Activated naive CD8-positive, alpha-beta T cell treated with anti-CD3 and anti-CD28 coated beads for 36 hours (primary cell): ENCODE measurements at regions not wholly inside any gene's neighbourhood (a gene's known extent, or its start where the extent isn't known, plus 50 kb on each side); places are given as distances from the start of the nearest gene placed in this dataset.
"Not testable (repeated sequence)": the region's sequence is repeated elsewhere in the genome, so short reads cannot be mapped to it uniquely, and the experiment has no call there.

Experiments
- DNase-seq: peaks from one replicate; pipeline ENCODE4 v3.0.0; 2021
- H3K27ac Mint-ChIP-seq: one replicate; pipeline ENCODE4 v1.8.0; 2022; ENCODE audit warnings: mild to moderate bottlenecking, moderate library complexity, mixed read lengths
- H3K27me3 Mint-ChIP-seq: one replicate; pipeline ENCODE4 v1.8.0; 2022; ENCODE audit warnings: mild to moderate bottlenecking, mixed read lengths
- H3K36me3 Mint-ChIP-seq: one replicate; pipeline ENCODE4 v1.8.0; 2021; ENCODE audit warnings: mild to moderate bottlenecking, mixed read lengths
- H3K4me1 Mint-ChIP-seq: one replicate; pipeline ENCODE4 v1.8.0; 2021; ENCODE audit warnings: mixed read lengths
- H3K4me3 Mint-ChIP-seq: one replicate; pipeline ENCODE4 v1.8.0; 2022; ENCODE audit warnings: mild to moderate bottlenecking, moderate library complexity, mixed read lengths
- H3K9me3 Mint-ChIP-seq: one replicate; pipeline ENCODE4 v1.8.0; 2022; ENCODE audit warnings: mixed read lengths

- H3K36me3 Mint-ChIP-seq, DNase-seq, H3K27ac Mint-ChIP-seq, H3K4me3 Mint-ChIP-seq, H3K27me3 Mint-ChIP-seq, H3K4me1 Mint-ChIP-seq, H3K9me3 Mint-ChIP-seq: not testable (repeated sequence)
Measured at GRCh38 chr1:199626228-199626627, 401.3 kb upstream of the NR5A2 start.

- Mint-ChIP-seq H3K4me3 (no peak overlapping the region), H3K4me1 (peaks cover 4% of the 10 kb centered on the region), H3K27me3 (peaks cover 17% of the 10 kb centered on the region), H3K36me3 (peaks cover 4% of the 10 kb centered on the region), H3K9me3 (peaks cover 2% of the 10 kb centered on the region), H3K27ac (no peak overlapping the region)
- DNase-seq = no peak
Measured at GRCh38 chr1:199629624-199630023, 397.9 kb upstream of the NR5A2 start.

DNA sequence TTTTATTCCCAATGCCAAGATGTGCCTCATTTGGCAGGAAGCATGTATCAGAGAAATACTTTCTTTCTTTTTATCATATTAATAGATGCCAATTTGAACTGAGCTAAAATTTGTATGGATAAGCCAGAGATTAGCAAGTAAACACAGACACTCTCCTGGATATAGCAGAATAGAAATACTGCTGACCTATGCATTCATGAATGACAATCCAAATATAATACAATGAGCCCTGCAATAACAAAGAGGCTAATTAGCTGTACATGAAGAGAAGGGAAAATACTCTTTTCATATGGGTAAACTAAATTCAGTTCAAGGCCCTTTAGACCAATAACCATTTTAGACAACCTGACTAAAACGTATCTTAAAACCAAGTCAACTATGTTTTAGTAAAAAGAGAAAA, 388.1 kb upstream of the NR5A2 start:
- no peak overlapping the region for H3K4me3 Mint-ChIP-seq
- no peak for DNase-seq

DNA sequence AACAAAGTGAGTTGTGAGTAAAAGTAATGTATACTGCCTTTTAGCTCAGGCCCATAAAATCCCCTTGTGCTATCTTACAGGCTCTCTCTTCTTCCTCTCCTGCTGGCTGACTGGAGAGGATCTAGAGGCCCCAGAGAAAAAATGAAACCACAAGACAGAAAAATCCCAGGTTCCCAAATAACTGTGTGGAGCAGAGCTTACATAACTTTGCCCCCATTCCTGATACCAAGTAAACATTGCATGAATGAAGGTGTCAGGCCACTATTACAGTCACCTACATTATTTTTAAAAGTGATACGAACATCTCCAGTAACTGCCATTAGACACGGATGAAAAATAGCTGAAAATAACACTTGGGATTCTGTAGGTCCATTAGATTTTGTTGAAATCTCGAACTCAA, 386.0 kb upstream of the NR5A2 start:
- H3K4me3 Mint-ChIP-seq = no peak overlapping the region
- H3K4me1 Mint-ChIP-seq = no peaks in the 10 kb centered on the region
- peaks cover 10% of the 10 kb centered on the region for H3K27me3 Mint-ChIP-seq
- no peaks in the 10 kb centered on the region for H3K36me3 Mint-ChIP-seq
- peaks cover 1% of the 10 kb centered on the region for H3K9me3 Mint-ChIP-seq
- H3K27ac Mint-ChIP-seq = no peak overlapping the region
- no peak for DNase-seq

More for the DNA sequence above, 388.1 kb upstream of the NR5A2 start:
- no peak overlapping the region for H3K27ac Mint-ChIP-seq
- no peaks in the 10 kb centered on the region for H3K4me1 Mint-ChIP-seq
- H3K36me3 Mint-ChIP-seq = no peaks in the 10 kb centered on the region
- peaks cover 12% of the 10 kb centered on the region for H3K9me3 Mint-ChIP-seq
- peaks cover 6% of the 10 kb centered on the region for H3K27me3 Mint-ChIP-seq

GRCh38 chr1:199644912-199645311, 382.6 kb upstream of the NR5A2 start:
- no peak for DNase-seq
- Mint-ChIP-seq H3K9me3 (peaks cover 6% of the 10 kb centered on the region), H3K27ac (no peak overlapping the region), H3K4me3 (no peak overlapping the region), H3K4me1 (no peaks in the 10 kb centered on the region), H3K36me3 (peaks cover 2% of the 10 kb centered on the region), H3K27me3 (peaks cover 15% of the 10 kb centered on the region)

- DNase-seq = no peak
- Mint-ChIP-seq H3K27me3 (peaks cover 25% of the 10 kb centered on the region), H3K36me3 (peaks cover 2% of the 10 kb centered on the region), H3K4me3 (no peak overlapping the region), H3K27ac (no peak overlapping the region), H3K9me3 (peaks cover 7% of the 10 kb centered on the region), H3K4me1 (no peaks in the 10 kb centered on the region)
Measured at GRCh38 chr1:199646761-199647160, 380.7 kb upstream of the NR5A2 start.

- Mint-ChIP-seq H3K4me3 (no peak overlapping the region), H3K4me1 (no peaks in the 10 kb centered on the region), H3K27ac (no peak overlapping the region), H3K9me3 (peaks cover 1% of the 10 kb centered on the region), H3K27me3 (peaks cover 27% of the 10 kb centered on the region), H3K36me3 (no peaks in the 10 kb centered on the region)
- DNase-seq = no peak
Measured at GRCh38 chr1:199657449-199657848, 370.1 kb upstream of the NR5A2 start.

- H3K27me3 Mint-ChIP-seq = peaks cover 27% of the 10 kb centered on the region
- H3K9me3 Mint-ChIP-seq = no peaks in the 10 kb centered on the region
- no peaks in the 10 kb centered on the region for H3K36me3 Mint-ChIP-seq
- no peak overlapping the region for H3K27ac Mint-ChIP-seq
- H3K4me1 Mint-ChIP-seq = no peaks in the 10 kb centered on the region
- H3K4me3 Mint-ChIP-seq = no peak overlapping the region
- DNase-seq = no peak
Measured at GRCh38 chr1:199660071-199660470, 367.4 kb upstream of the NR5A2 start.

DNA sequence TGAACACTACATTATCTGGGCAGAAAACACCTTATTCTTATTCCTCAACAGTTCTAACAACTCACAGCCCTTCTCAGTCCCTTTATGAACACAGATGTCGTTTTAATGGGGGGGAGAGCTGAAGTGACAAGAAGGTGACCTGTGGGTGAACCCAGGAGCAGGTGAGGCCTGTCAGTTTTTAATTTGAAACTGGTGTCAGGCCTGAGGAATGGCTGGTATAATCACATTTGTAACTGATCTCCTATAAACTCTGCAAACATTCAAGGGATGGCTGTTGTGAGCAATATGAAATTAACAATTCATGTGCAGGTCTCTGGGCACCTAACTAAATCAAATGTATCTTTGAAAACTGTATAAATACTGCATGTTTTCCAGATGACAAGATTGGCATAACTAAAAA, 362.1 kb upstream of the NR5A2 start:
- Mint-ChIP-seq H3K4me1 (no peaks in the 10 kb centered on the region), H3K27ac (no peak overlapping the region), H3K36me3 (no peaks in the 10 kb centered on the region), H3K27me3 (peaks cover 7% of the 10 kb centered on the region), H3K9me3 (no peaks in the 10 kb centered on the region), H3K4me3 (no peak overlapping the region)
- no peak for DNase-seq

DNA sequence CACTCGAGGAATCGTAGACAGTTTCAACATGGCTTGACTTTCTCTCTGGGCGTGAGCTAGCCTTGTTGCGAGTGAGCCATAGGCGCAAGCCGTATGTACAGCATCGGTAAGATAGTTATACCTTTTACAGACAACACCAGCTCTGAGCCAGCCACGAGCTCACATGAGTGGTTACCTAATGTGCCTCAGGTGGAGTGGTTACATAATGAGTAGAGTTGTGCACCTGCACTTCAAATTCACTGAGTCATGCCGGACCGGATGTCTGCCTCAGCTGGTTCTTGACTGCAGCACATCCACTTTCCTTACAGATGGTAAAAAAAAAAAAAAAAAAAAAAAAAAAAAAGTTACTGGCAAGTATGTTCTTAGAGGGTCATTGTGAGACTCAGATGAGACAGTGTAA, 360.4 kb upstream of the NR5A2 start:
- Mint-ChIP-seq H3K4me3 (no peak overlapping the region), H3K36me3 (no peaks in the 10 kb centered on the region), H3K27ac (no peak overlapping the region), H3K4me1 (no peaks in the 10 kb centered on the region), H3K9me3 (no peaks in the 10 kb centered on the region), H3K27me3 (peaks cover 7% of the 10 kb centered on the region)
- DNase-seq = no peak

DNA sequence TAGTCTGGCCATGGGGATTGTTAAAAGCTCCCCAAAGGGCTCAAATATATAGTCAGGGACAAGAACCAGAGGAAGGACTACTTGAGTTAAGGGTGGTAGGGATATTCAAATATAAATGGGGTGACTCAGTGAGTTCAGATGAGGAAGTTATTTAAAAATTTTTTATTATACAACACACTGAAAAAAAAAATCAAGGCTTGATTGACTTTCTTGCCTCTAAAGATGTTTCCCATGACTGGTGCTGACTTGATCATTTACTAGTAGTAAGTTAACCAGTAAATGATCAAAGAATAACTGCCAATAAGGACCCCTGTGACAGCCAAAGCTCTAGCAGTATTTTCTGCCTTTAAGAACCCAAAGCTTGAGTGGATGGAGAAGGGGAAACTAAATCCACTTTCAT, 357.6 kb upstream of the NR5A2 start:
- H3K27ac Mint-ChIP-seq = no peak overlapping the region
- DNase-seq = no peak
- H3K9me3 Mint-ChIP-seq = no peaks in the 10 kb centered on the region
- H3K27me3 Mint-ChIP-seq = peaks cover 16% of the 10 kb centered on the region
- H3K36me3 Mint-ChIP-seq = no peaks in the 10 kb centered on the region
- no peak overlapping the region for H3K4me3 Mint-ChIP-seq
- H3K4me1 Mint-ChIP-seq = no peaks in the 10 kb centered on the region

DNA sequence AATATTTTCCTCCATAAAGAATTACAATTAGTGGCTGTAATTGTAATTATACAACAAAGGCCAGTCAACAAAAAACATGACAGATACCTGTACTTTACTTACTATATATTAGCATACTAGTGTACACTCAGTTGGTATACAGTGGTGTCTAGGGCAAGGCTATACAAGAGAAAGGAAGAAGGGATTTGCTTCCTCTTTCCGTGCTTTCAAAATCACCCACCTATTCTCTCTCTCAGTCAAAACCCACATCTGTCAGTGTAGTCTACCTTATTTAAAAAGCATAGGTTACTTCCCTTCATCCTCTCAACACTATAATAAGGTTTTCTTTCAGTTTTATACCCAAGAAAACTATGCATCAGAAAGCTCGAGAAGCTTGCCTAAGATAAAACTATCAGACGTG, 355.8 kb upstream of the NR5A2 start:
- DNase-seq = no peak
- H3K27me3 Mint-ChIP-seq = peaks cover 16% of the 10 kb centered on the region
- H3K27ac Mint-ChIP-seq = no peak overlapping the region
- no peak overlapping the region for H3K4me3 Mint-ChIP-seq
- H3K4me1 Mint-ChIP-seq = no peaks in the 10 kb centered on the region
- H3K36me3 Mint-ChIP-seq = no peaks in the 10 kb centered on the region
- no peaks in the 10 kb centered on the region for H3K9me3 Mint-ChIP-seq

DNA sequence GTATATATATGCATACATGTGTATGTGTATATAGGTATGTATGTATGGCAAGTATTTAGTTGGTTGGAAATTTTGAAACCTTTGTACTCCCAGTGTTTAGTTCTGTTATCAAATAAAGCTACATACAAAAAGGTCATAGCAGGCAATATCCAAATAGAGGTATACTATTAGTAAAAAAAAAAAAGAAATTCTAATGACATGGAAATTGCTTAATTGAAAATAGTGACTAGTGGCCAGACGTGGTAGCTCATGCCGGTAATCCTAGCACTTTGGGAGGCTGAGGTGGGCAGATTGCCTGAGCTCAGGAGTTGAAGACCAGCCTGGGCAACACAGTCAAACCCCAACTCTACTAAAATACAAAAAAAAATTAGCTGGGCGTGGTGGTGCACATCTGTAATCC, 351.6 kb upstream of the NR5A2 start:
- H3K36me3 Mint-ChIP-seq = no peaks in the 10 kb centered on the region
- peaks cover 14% of the 10 kb centered on the region for H3K27me3 Mint-ChIP-seq
- no peaks in the 10 kb centered on the region for H3K9me3 Mint-ChIP-seq
- H3K4me1 Mint-ChIP-seq = no peaks in the 10 kb centered on the region
- H3K27ac Mint-ChIP-seq = no peak overlapping the region
- DNase-seq = no peak
- H3K4me3 Mint-ChIP-seq = no peak overlapping the region

GRCh38 chr1:199678771-199679170, 348.7 kb upstream of the NR5A2 start:
- no peak for DNase-seq
- Mint-ChIP-seq H3K27me3 (peaks cover 6% of the 10 kb centered on the region), H3K4me3 (no peak overlapping the region), H3K27ac (no peak overlapping the region), H3K4me1 (no peaks in the 10 kb centered on the region), H3K36me3 (no peaks in the 10 kb centered on the region), H3K9me3 (no peaks in the 10 kb centered on the region)

DNA sequence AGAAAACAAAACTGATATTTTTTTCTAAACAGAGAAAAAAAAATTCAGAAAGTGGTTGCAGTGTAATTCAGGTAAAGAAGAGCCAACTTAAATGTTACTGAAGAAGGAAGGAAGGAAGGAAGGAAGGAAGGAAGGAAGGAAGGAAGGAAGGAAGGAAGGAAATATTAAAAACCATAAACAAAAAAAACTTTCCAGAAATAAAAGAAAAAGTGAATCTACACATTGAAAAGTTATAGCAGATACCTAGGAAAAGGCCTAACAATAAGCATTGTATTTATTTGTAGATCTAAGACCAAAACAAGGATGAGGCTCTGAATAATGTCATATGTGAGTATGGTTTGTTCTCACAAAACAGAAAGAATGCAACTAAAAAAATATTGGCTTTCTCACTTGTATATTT, 345.4 kb upstream of the NR5A2 start:
- no peaks in the 10 kb centered on the region for H3K36me3 Mint-ChIP-seq
- H3K4me3 Mint-ChIP-seq = no peak overlapping the region
- peaks cover 11% of the 10 kb centered on the region for H3K27me3 Mint-ChIP-seq

DNA sequence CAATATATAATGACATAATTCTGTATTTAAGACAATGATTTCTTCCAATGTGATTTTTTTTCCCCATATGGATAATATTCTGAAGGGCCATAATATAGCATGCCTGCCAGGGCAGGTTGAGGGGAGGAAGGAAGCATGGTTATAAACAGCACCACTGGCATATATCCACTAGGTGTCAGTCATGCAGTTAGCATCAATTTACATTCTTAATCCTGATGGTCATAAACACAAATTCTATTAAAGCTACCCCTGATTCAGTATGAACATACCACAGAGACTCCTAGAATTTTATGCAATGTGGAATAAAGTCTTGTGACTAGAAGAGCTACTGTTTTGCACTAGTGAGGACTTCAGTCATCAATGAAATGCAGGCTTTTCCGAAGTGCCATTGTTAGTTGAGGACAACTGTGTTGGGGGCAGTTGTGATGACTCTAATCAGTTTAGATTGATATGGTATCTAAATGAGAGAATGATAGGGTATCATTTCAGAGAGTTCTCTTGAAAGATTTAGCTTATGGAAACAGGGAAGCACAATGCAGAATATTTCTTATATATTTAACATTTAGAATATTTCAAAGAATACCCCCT, 342.7 kb upstream of the NR5A2 start:
- Mint-ChIP-seq H3K9me3 (no peaks in the 10 kb centered on the region), H3K4me3 (no peak overlapping the region), H3K27ac (no peak overlapping the region), H3K36me3 (no peaks in the 10 kb centered on the region), H3K27me3 (peaks cover 18% of the 10 kb centered on the region), H3K4me1 (no peaks in the 10 kb centered on the region)
- DNase-seq = peak; percentile 1

More for the DNA sequence above, 345.4 kb upstream of the NR5A2 start:
- no peak for DNase-seq
- Mint-ChIP-seq H3K27ac (no peak overlapping the region), H3K9me3 (no peaks in the 10 kb centered on the region), H3K4me1 (no peaks in the 10 kb centered on the region)

GRCh38 chr1:199685369-199685768, 342.1 kb upstream of the NR5A2 start:
- no peak for DNase-seq
- no peak overlapping the region for H3K4me3 Mint-ChIP-seq
- H3K27ac Mint-ChIP-seq = no peak overlapping the region
- H3K4me1 Mint-ChIP-seq = no peaks in the 10 kb centered on the region
- H3K27me3 Mint-ChIP-seq = peaks cover 20% of the 10 kb centered on the region
- no peaks in the 10 kb centered on the region for H3K36me3 Mint-ChIP-seq
- no peaks in the 10 kb centered on the region for H3K9me3 Mint-ChIP-seq
